ENCODE measurements at regions not wholly inside any gene's neighbourhood (a gene's known extent, or its start where the extent isn't known, plus 50 kb on each side); places are given as distances from the start of the nearest gene placed in this dataset.

- Mint-ChIP-seq H3K27me3 (peaks cover 5% of the 10 kb centered on the region), H3K4me3 (no peak overlapping the region), H3K9me3 (peaks cover 12% of the 10 kb centered on the region), H3K4me1 (no peaks in the 10 kb centered on the region), H3K27ac (no peak overlapping the region), H3K36me3 (ENCODE audit: low read depth) (no peaks in the 10 kb centered on the region)
- ATAC-seq (replicated peaks) = no peak
These were observed 86.2 kb upstream of the SALL3 start for GRCh38 chr18:78893281-78894032.

- no peak for ATAC-seq (replicated peaks)
- H3K36me3 Mint-ChIP-seq (ENCODE audit: low read depth) = no peaks in the 10 kb centered on the region
- peaks cover 5% of the 10 kb centered on the region for H3K27me3 Mint-ChIP-seq
- H3K27ac Mint-ChIP-seq = no peak overlapping the region
- no peaks in the 10 kb centered on the region for H3K4me1 Mint-ChIP-seq
- H3K4me3 Mint-ChIP-seq = no peak overlapping the region
- peaks cover 11% of the 10 kb centered on the region for H3K9me3 Mint-ChIP-seq
These were observed 85.6 kb upstream of the SALL3 start for GRCh38 chr18:78894033-78894305.

GRCh38 chr18:78895207-78896001, 84.2 kb upstream of the SALL3 start:
- Mint-ChIP-seq H3K27ac (no peak overlapping the region), H3K4me1 (no peaks in the 10 kb centered on the region), H3K4me3 (no peak overlapping the region), H3K36me3 (ENCODE audit: low read depth) (no peaks in the 10 kb centered on the region), H3K9me3 (peaks cover 4% of the 10 kb centered on the region), H3K27me3 (peaks cover 5% of the 10 kb centered on the region)
- no peak for ATAC-seq (replicated peaks)

GRCh38 chr18:78896111-78896905, 83.3 kb upstream of the SALL3 start:
- H3K27ac Mint-ChIP-seq = no peak overlapping the region
- ATAC-seq (replicated peaks) = no peak
- H3K9me3 Mint-ChIP-seq = no peaks in the 10 kb centered on the region
- H3K4me1 Mint-ChIP-seq = no peaks in the 10 kb centered on the region
- no peak overlapping the region for H3K4me3 Mint-ChIP-seq
- H3K36me3 Mint-ChIP-seq (ENCODE audit: low read depth) = no peaks in the 10 kb centered on the region
- peaks cover 4% of the 10 kb centered on the region for H3K27me3 Mint-ChIP-seq

GRCh38 chr18:78898066-78898465, 81.6 kb upstream of the SALL3 start:
- H3K4me1 Mint-ChIP-seq = no peaks in the 10 kb centered on the region
- no peaks in the 10 kb centered on the region for H3K36me3 Mint-ChIP-seq (ENCODE audit: low read depth)
- ATAC-seq (replicated peaks) = no peak
- H3K27ac Mint-ChIP-seq = no peak overlapping the region
- no peak overlapping the region for H3K4me3 Mint-ChIP-seq
- H3K27me3 Mint-ChIP-seq = peaks cover 8% of the 10 kb centered on the region
- no peaks in the 10 kb centered on the region for H3K9me3 Mint-ChIP-seq

GRCh38 chr18:78898635-78899034, 81.0 kb upstream of the SALL3 start:
- H3K27ac Mint-ChIP-seq = no peak overlapping the region
- peaks cover 8% of the 10 kb centered on the region for H3K27me3 Mint-ChIP-seq
- no peak for ATAC-seq (replicated peaks)
- no peak overlapping the region for H3K4me3 Mint-ChIP-seq
- no peaks in the 10 kb centered on the region for H3K4me1 Mint-ChIP-seq
- no peaks in the 10 kb centered on the region for H3K9me3 Mint-ChIP-seq
- no peaks in the 10 kb centered on the region for H3K36me3 Mint-ChIP-seq (ENCODE audit: low read depth)

GRCh38 chr18:78899241-78899640, 80.4 kb upstream of the SALL3 start:
- no peak for ATAC-seq (replicated peaks)
- Mint-ChIP-seq H3K27ac (no peak overlapping the region), H3K27me3 (peaks cover 11% of the 10 kb centered on the region), H3K36me3 (ENCODE audit: low read depth) (no peaks in the 10 kb centered on the region), H3K4me1 (no peaks in the 10 kb centered on the region), H3K9me3 (no peaks in the 10 kb centered on the region), H3K4me3 (no peak overlapping the region)

- Mint-ChIP-seq H3K4me3 (no peak overlapping the region), H3K36me3 (ENCODE audit: low read depth) (no peaks in the 10 kb centered on the region), H3K4me1 (no peaks in the 10 kb centered on the region), H3K27ac (no peak overlapping the region), H3K9me3 (no peaks in the 10 kb centered on the region), H3K27me3 (peaks cover 11% of the 10 kb centered on the region)
- ATAC-seq (replicated peaks) = no peak
These were observed 78.4 kb upstream of the SALL3 start for GRCh38 chr18:78900938-78901909.

GRCh38 chr18:78901923-78902794, 77.5 kb upstream of the SALL3 start:
- H3K27ac Mint-ChIP-seq = no peak overlapping the region
- no peaks in the 10 kb centered on the region for H3K4me1 Mint-ChIP-seq
- H3K4me3 Mint-ChIP-seq = no peak overlapping the region
- H3K9me3 Mint-ChIP-seq = no peaks in the 10 kb centered on the region
- peaks cover 11% of the 10 kb centered on the region for H3K27me3 Mint-ChIP-seq
- no peak for ATAC-seq (replicated peaks)
- H3K36me3 Mint-ChIP-seq (ENCODE audit: low read depth) = no peaks in the 10 kb centered on the region

GRCh38 chr18:78902795-78903435, 76.7 kb upstream of the SALL3 start:
- Mint-ChIP-seq H3K27me3 (peaks cover 11% of the 10 kb centered on the region), H3K27ac (no peak overlapping the region), H3K4me1 (no peaks in the 10 kb centered on the region), H3K4me3 (no peak overlapping the region), H3K9me3 (no peaks in the 10 kb centered on the region), H3K36me3 (ENCODE audit: low read depth) (no peaks in the 10 kb centered on the region)
- ATAC-seq (replicated peaks) = no peak

- H3K4me1 Mint-ChIP-seq = no peaks in the 10 kb centered on the region
- H3K4me3 Mint-ChIP-seq = no peak overlapping the region
- no peak for ATAC-seq (replicated peaks)
- no peaks in the 10 kb centered on the region for H3K9me3 Mint-ChIP-seq
- no peaks in the 10 kb centered on the region for H3K36me3 Mint-ChIP-seq (ENCODE audit: low read depth)
- no peak overlapping the region for H3K27ac Mint-ChIP-seq
- peaks cover 11% of the 10 kb centered on the region for H3K27me3 Mint-ChIP-seq
These were observed 76.0 kb upstream of the SALL3 start for GRCh38 chr18:78903436-78904178.

GRCh38 chr18:78904179-78904531, 75.5 kb upstream of the SALL3 start:
- Mint-ChIP-seq H3K27me3 (peaks cover 11% of the 10 kb centered on the region), H3K4me3 (no peak overlapping the region), H3K27ac (no peak overlapping the region), H3K36me3 (ENCODE audit: low read depth) (no peaks in the 10 kb centered on the region), H3K4me1 (no peaks in the 10 kb centered on the region), H3K9me3 (no peaks in the 10 kb centered on the region)
- ATAC-seq (replicated peaks) = no peak

All from activated T-helper 17 cell treated with anti-CD3 and anti-CD28 coated beads, Interleukin-2, amount 50 U/mL, for 72 hours (primary cell).